COLO668 (cell line): ENCODE measurements at regions not wholly inside any gene's neighbourhood (a gene's known extent, or its start where the extent isn't known, plus 50 kb on each side); places are given as distances from the start of the nearest gene placed in this dataset.
A peak's percentile ranks its signal among the peaks of the same experiment; 100 is the strongest.
"Not testable (repeated sequence)": the region's sequence is repeated elsewhere in the genome, so short reads cannot be mapped to it uniquely, and the experiment has no call there.

Experiments used
- DNase-seq: peaks from one replicate; lab custom pipeline; 2025; ENCODE audit not compliant: unreplicated experiment; lab: John Stamatoyannopoulos, UW

- DNase-seq: not testable (repeated sequence)
Observed at GRCh38 chr14:34049187-34049586, 98.3 kb upstream of the EGLN3 start.

GRCh38 chr14:34046799-34047520, 96.1 kb upstream of the EGLN3 start:
- DNase-seq: no peak

- no peak for DNase-seq
Observed at GRCh38 chr14:34044666-34045306, 93.9 kb upstream of the EGLN3 start.

- no peak for DNase-seq
Observed at GRCh38 chr14:34044373-34044637, 93.4 kb upstream of the EGLN3 start.

- peak; percentile 69 for DNase-seq
Observed at GRCh38 chr14:34043627-34044372, 92.9 kb upstream of the EGLN3 start.

- no peak for DNase-seq
Observed at GRCh38 chr14:34041220-34041619, 90.3 kb upstream of the EGLN3 start.

GRCh38 chr14:34040766-34041165, 89.9 kb upstream of the EGLN3 start:
- no peak for DNase-seq

- no peak for DNase-seq
Observed at GRCh38 chr14:34039428-34040047, 88.7 kb upstream of the EGLN3 start.

GRCh38 chr14:34038358-34039057, 87.6 kb upstream of the EGLN3 start:
- peak; percentile 49 for DNase-seq

GRCh38 chr14:34036319-34036766, 85.5 kb upstream of the EGLN3 start:
- DNase-seq: no peak

GRCh38 chr14:34035934-34036250, 85.0 kb upstream of the EGLN3 start:
- no peak for DNase-seq

- peak; percentile 21 for DNase-seq
Observed at GRCh38 chr14:34035177-34035933, 84.5 kb upstream of the EGLN3 start.

- DNase-seq: no peak
Observed at GRCh38 chr14:34034447-34035176, 83.7 kb upstream of the EGLN3 start.

GRCh38 chr14:34032720-34033119, 81.8 kb upstream of the EGLN3 start:
- DNase-seq: no peak

GRCh38 chr14:34030864-34031263, 80.0 kb upstream of the EGLN3 start:
- DNase-seq: no peak

- no peak for DNase-seq
Observed at GRCh38 chr14:34029921-34030334, 79.1 kb upstream of the EGLN3 start.

- DNase-seq: no peak
Observed at GRCh38 chr14:34027990-34028495, 77.2 kb upstream of the EGLN3 start.

- no peak for DNase-seq
Observed at GRCh38 chr14:34027130-34027989, 76.5 kb upstream of the EGLN3 start.
